GM12878 (cell line): ENCODE measurements at regions not wholly inside any gene's neighbourhood (a gene's known extent, or its start where the extent isn't known, plus 50 kb on each side); places are given as distances from the start of the nearest gene placed in this dataset.

Experiments
- ATAC-seq: fragments of 200-7000 bp; cut with Tn5 transposase; 3 replicates; pipeline ENCODE4 v1.9.1; 2020; ENCODE audit warnings: mild to moderate bottlenecking, moderate library complexity
- BruUV-seq: library from RNA; stranded (reverse); fragments of 400-500 nt; replicated peaks from 2 replicates; lab custom pipeline; 2021; lab: Mats Ljungman, UMichigan
- CTCF ChIA-PET: fragments of 300-600 bp; sonication (Branson Sonifier 250); formaldehyde crosslinking; extraction: SDS; loops from one replicate; lab custom pipeline; 2021; ENCODE audit warnings: inconsistent platforms; lab: Yijun Ruan, JAX
- POLR2A ChIA-PET: fragments of 350-600 bp; formaldehyde crosslinking; extraction: SDS; loops from one replicate; lab custom pipeline; 2021; ENCODE audit warnings: inconsistent platforms; lab: Charles Lee
- RAD21 ChIA-PET: fragments of 300-600 bp; sonication (Branson Sonifier 250); formaldehyde crosslinking; loops from one replicate; lab custom pipeline; 2023; ENCODE audit warnings: antibody characterized with exemption; ENCODE audit not compliant: unreplicated experiment; lab: Charles Lee
- SMC1A ChIA-PET: fragments of 300-600 bp; sonication (Branson Sonifier 250); formaldehyde crosslinking; loops from one replicate; lab custom pipeline; 2023; ENCODE audit not compliant: unreplicated experiment, uncharacterized antibody; lab: Charles Lee
- DNase-seq: peaks from one replicate; pipeline ENCODE4 v3.0.0-alpha.2; 2011; ENCODE audit warnings: low read depth, low spot score
- FAIRE-seq: peaks from 3 replicates; lab custom pipeline; 2011; peaks lifted over from hg19 to GRCh38; lab: Jason Lieb, UNC
- H2AFZ ChIP-seq: 2 replicates; pipeline ENCODE4 v1.6.0; 2011; ENCODE audit warnings: low read depth, low read length, control low read depth; ENCODE audit not compliant: control insufficient read depth
- H3K27ac ChIP-seq: 2 replicates; pipeline ENCODE4 v1.5.1; 2011; ENCODE audit warnings: control low read depth; ENCODE audit not compliant: control insufficient read depth, insufficient read depth
- H3K27me3 ChIP-seq, 2 experiments: replicated peaks in 1 of 2; 2 replicates each; pipeline versions ENCODE4 v1.6.0 to v1.6.1; 2011; ENCODE audit warnings: low read length in 1 of 2; ENCODE audit not compliant: control insufficient read depth in 2 of 2, insufficient read depth in 2 of 2
- H3K36me3 ChIP-seq, 2 experiments: 2 replicates each; pipeline ENCODE4 v1.5.1; 2011; ENCODE audit warnings: low read length in 1 of 2; ENCODE audit not compliant: control insufficient read depth in 2 of 2, insufficient read depth in 2 of 2
- H3K4me1 ChIP-seq: 2 replicates; pipeline ENCODE4 v1.6.1; 2011; ENCODE audit warnings: mild to moderate bottlenecking, low read length, moderate library complexity, mixed read lengths; ENCODE audit not compliant: control insufficient read depth, insufficient read depth
- H3K4me2 ChIP-seq: 2 replicates; pipeline ENCODE4 v1.6.0; 2011; ENCODE audit warnings: control low read depth; ENCODE audit not compliant: control insufficient read depth, insufficient read depth
- H3K4me3 ChIP-seq: fragments of 200-600 bp; sonication (generic); 2 replicates; pipeline ENCODE4 v1.5.1; 2016
- H3K79me2 ChIP-seq: 2 replicates; pipeline ENCODE4 v1.6.0; 2011; ENCODE audit warnings: low read length; ENCODE audit not compliant: control insufficient read depth, insufficient read depth
- H3K9ac ChIP-seq: 2 replicates; pipeline ENCODE4 v1.8.0; 2011; ENCODE audit warnings: low read length, control low read depth, mixed read lengths; ENCODE audit not compliant: control insufficient read depth, insufficient read depth
- H3K9me3 ChIP-seq: replicated peaks from 3 replicates; pipeline ENCODE4 v1.5.1; 2011; ENCODE audit warnings: mild to moderate bottlenecking, low read length; ENCODE audit not compliant: control insufficient read depth, insufficient read depth
- H4K20me1 ChIP-seq: 2 replicates; pipeline ENCODE4 v1.6.0; 2011; ENCODE audit not compliant: control insufficient read depth, insufficient read depth
- EGR1 ChIP-seq, 2 experiments: IDR thresholded peaks; 1 replicate in 1 of 2; 2 replicates in 1 of 2; pipeline ENCODE4 v1.6.1; 2011 to 2012; ENCODE audit warnings: low read depth in 2 of 2, low read length in 2 of 2, borderline replicate concordance in 1 of 2, mild to moderate bottlenecking in 1 of 2, moderate library complexity in 1 of 2
- NR2F1 ChIP-seq: fragments of 450-650 bp; conservative IDR thresholded peaks from 2 replicates; pipeline ENCODE4 v1.6.1; 2017; ENCODE audit warnings: mild to moderate bottlenecking
- POU2F2 ChIP-seq: IDR thresholded peaks from 3 replicates; pipeline ENCODE4 v1.6.1; 2011; ENCODE audit warnings: low read depth, mild to moderate bottlenecking, low read length, borderline replicate concordance
- SMC3 ChIP-seq: IDR thresholded peaks from 2 replicates; pipeline ENCODE4 v1.6.1; 2011; ENCODE audit warnings: low read length, improper control_type of control experiment, borderline replicate concordance
- YBX1 ChIP-seq: fragments of 450-650 bp; IDR thresholded peaks from 2 replicates; pipeline ENCODE4 v1.6.1; 2016; ENCODE audit warnings: antibody characterized with exemption
- ZBED1 ChIP-seq: IDR thresholded peaks from 2 replicates; pipeline ENCODE4 v1.6.1; 2016; ENCODE audit warnings: borderline replicate concordance
- ZSCAN29 ChIP-seq: fragments of 450-650 bp; IDR thresholded peaks from 2 replicates; pipeline ENCODE4 v1.6.1; 2017; ENCODE audit warnings: mild to moderate bottlenecking, moderate library complexity
- WGBS: methylation state at CpG from one replicate; pipeline ENCODE4 v1.1.6; 2016; ENCODE audit warnings: low lambda C conversion rate; ENCODE audit not compliant: insufficient replicate concordance, insufficient coverage; ENCODE audit errors: missing lambda C conversion rate; 5-methylcytosine and 5-hydroxymethylcytosine counted together
- in situ Hi-C: fragments of 300-500 bp; cut with MboI; formaldehyde crosslinking; loops from 9 replicates; pipeline ENCODE4 v1.14.3; 2018; ENCODE audit warnings: mixed read lengths
- intact Hi-C: fragments of 100-400 bp; cut with micrococcal nuclease; formaldehyde crosslinking; loops from one replicate; pipeline ENCODE4 v1.14.2; 2022; ENCODE audit not compliant: unreplicated experiment
- TF ChIP-seq, protein P1 (sequence below): fragments of 450-650 bp; IDR thresholded peaks from 2 replicates; pipeline ENCODE4 v1.6.1; 2017; ENCODE audit warnings: low read depth, mild to moderate bottlenecking, moderate library complexity
- TF ChIP-seq, protein P2 (sequence below): IDR thresholded peaks from 2 replicates; pipeline ENCODE4 v1.6.1; 2011; ENCODE audit warnings: low read depth, low read length, improper control_type of control experiment, borderline replicate concordance
- TF ChIP-seq, protein P3 (sequence below): fragments of 450-650 bp; formaldehyde crosslinking; IDR thresholded peaks from 2 replicates; pipeline ENCODE4 v1.4.0; 2022; ENCODE audit warnings: mild to moderate bottlenecking, moderate library complexity
- TF ChIP-seq, protein P4 (sequence below): fragments of 150-350 bp; IDR thresholded peaks from 2 replicates; pipeline ENCODE4 v1.6.1; 2014; ENCODE audit warnings: mild to moderate bottlenecking, low read depth, low read length

DNA sequence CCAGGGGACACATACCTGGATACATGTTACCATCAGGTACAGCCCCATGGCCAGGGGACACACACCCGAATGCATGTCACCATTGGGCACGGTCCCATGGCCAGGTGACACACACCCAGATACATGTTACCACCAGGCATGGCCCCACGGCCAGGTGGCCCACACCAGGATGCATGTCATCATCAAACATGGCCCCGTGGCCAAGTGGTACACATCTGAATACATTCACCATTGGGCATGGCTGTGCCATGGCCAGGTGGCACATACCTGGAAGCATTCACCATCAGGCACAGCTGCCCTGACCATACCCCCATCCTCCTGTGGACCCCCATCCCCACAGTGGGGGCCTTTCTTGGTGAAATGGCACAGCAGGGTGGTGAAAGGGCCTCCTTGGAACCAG is 97.6 kb downstream of the RBFOX3 start:
- ATAC-seq: no peak
- TF ChIP-seq NR2F1 (no peak), ZBED1 (no peak), YBX1 (no peak), POU2F2 (no peak)
- TF ChIP-seq, all 136 proteins: peak for 0
- FAIRE-seq (no peak), DNase-seq (no peak)
- CTCF ChIA-PET: no interaction called here
- no peak overlapping the region for H3K4me3 ChIP-seq
- WGBS: 16% methylated on average over 4 of the region's 4 CpGs
- BruUV-seq: no TSS peak
- no peak overlapping the region for H3K4me2 ChIP-seq
- H3K4me1 ChIP-seq: no peaks in the 10 kb centered on the region
- H3K27ac ChIP-seq: no peak overlapping the region
- RAD21 ChIA-PET: no interaction called here
- H2AFZ ChIP-seq: no peak overlapping the region
- in situ Hi-C loops (no loop called here), intact Hi-C loops (no loop called here)
- no peaks in the 10 kb centered on the region for H3K79me2 ChIP-seq
- H3K9ac ChIP-seq: no peak overlapping the region
- POLR2A ChIA-PET: no interaction called here
- no peaks in the 10 kb centered on the region for H4K20me1 ChIP-seq
- no peaks in the 10 kb centered on the region for H3K36me3 ChIP-seq
- SMC1A ChIA-PET: no interaction called here
- H3K27me3 ChIP-seq: no peaks in the 10 kb centered on the region; a peak in 1 of 4 replicates
- no peaks in the 10 kb centered on the region; the same call in 2 of the 3 replicates for H3K9me3 ChIP-seq

DNA sequence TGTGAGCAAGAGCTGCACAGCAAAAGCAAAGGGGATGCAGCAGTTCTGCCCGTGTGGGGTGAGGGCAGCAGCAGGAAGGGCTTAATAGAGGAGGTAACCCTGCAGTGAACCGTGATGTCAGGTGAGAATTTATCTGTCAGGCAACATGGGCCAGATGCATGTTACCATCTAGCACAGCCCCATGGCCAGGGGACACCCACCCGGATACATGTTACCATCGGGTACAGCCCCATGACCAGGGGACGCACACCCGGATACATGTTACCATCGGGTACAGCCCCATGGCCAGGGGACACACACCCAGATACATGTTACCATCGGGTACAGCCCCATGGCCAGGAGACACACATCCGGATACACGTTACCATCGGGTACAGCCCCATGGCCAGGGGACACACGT is 99.4 kb downstream of the RBFOX3 start:
- no peak for FAIRE-seq
- no peak overlapping the region for H3K4me2 ChIP-seq
- RAD21 ChIA-PET: no interaction called here
- POLR2A ChIA-PET: no interaction called here
- no peaks in the 10 kb centered on the region for H4K20me1 ChIP-seq
- no peaks in the 10 kb centered on the region for H3K36me3 ChIP-seq
- CTCF ChIA-PET: no interaction called here
- no peaks in the 10 kb centered on the region for H3K4me1 ChIP-seq
- in situ Hi-C loops (no loop called here), intact Hi-C loops (no loop called here)
- no peak overlapping the region for H3K9ac ChIP-seq
- H3K27ac ChIP-seq: no peak overlapping the region
- WGBS: 55% methylated on average over 12 of the region's 12 CpGs
- SMC1A ChIA-PET: no interaction called here
- BruUV-seq: no TSS peak
- H3K4me3 ChIP-seq: no peak overlapping the region
- no peak for ATAC-seq
- no peak for DNase-seq
- no peaks in the 10 kb centered on the region; the same call in 2 of the 3 replicates for H3K9me3 ChIP-seq
- H3K79me2 ChIP-seq: no peaks in the 10 kb centered on the region
- no peak overlapping the region for H2AFZ ChIP-seq
- H3K27me3 ChIP-seq: no peaks in the 10 kb centered on the region
- TF ChIP-seq SMC3: no peak
- TF ChIP-seq, protein P1, sequence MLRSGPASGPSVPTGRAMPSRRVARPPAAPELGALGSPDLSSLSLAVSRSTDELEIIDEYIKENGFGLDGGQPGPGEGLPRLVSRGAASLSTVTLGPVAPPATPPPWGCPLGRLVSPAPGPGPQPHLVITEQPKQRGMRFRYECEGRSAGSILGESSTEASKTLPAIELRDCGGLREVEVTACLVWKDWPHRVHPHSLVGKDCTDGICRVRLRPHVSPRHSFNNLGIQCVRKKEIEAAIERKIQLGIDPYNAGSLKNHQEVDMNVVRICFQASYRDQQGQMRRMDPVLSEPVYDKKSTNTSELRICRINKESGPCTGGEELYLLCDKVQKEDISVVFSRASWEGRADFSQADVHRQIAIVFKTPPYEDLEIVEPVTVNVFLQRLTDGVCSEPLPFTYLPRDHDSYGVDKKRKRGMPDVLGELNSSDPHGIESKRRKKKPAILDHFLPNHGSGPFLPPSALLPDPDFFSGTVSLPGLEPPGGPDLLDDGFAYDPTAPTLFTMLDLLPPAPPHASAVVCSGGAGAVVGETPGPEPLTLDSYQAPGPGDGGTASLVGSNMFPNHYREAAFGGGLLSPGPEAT: no peak
- no peak for TF ChIP-seq EGR1 (IDR thresholded peaks at IDR 0.05; ENCODE audit: borderline replicate concordance in 1 of 2, low read depth in 2 of 2, low read length in 2 of 2)
- TF ChIP-seq, protein P2, sequence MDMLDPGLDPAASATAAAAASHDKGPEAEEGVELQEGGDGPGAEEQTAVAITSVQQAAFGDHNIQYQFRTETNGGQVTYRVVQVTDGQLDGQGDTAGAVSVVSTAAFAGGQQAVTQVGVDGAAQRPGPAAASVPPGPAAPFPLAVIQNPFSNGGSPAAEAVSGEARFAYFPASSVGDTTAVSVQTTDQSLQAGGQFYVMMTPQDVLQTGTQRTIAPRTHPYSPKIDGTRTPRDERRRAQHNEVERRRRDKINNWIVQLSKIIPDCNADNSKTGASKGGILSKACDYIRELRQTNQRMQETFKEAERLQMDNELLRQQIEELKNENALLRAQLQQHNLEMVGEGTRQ: no peak
- TF ChIP-seq, protein P3, sequence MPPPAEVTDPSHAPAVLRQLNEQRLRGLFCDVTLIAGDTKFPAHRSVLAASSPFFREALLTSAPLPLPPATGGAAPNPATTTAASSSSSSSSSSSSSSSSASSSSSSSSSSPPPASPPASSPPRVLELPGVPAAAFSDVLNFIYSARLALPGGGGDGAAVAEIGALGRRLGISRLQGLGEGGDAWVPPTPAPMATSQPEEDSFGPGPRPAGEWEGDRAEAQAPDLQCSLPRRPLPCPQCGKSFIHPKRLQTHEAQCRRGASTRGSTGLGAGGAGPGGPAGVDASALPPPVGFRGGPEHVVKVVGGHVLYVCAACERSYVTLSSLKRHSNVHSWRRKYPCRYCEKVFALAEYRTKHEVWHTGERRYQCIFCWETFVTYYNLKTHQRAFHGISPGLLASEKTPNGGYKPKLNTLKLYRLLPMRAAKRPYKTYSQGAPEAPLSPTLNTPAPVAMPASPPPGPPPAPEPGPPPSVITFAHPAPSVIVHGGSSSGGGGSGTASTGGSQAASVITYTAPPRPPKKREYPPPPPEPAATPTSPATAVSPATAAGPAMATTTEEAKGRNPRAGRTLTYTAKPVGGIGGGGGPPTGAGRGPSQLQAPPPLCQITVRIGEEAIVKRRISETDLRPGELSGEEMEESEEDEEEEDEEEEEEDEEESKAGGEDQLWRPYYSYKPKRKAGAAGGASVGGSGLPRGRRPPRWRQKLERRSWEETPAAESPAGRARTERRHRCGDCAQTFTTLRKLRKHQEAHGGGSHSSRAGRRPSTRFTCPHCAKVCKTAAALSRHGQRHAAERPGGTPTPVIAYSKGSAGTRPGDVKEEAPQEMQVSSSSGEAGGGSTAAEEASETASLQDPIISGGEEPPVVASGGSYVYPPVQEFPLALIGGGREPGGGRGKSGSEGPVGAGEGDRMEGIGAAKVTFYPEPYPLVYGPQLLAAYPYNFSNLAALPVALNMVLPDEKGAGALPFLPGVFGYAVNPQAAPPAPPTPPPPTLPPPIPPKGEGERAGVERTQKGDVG (CRISPR knock-in tag): no peak
- TF ChIP-seq ZSCAN29: no peak
- TF ChIP-seq, protein P4, sequence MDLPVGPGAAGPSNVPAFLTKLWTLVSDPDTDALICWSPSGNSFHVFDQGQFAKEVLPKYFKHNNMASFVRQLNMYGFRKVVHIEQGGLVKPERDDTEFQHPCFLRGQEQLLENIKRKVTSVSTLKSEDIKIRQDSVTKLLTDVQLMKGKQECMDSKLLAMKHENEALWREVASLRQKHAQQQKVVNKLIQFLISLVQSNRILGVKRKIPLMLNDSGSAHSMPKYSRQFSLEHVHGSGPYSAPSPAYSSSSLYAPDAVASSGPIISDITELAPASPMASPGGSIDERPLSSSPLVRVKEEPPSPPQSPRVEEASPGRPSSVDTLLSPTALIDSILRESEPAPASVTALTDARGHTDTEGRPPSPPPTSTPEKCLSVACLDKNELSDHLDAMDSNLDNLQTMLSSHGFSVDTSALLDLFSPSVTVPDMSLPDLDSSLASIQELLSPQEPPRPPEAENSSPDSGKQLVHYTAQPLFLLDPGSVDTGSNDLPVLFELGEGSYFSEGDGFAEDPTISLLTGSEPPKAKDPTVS: no peak
